ENCODE measurements at regions not wholly inside any gene's neighbourhood (a gene's known extent, or its start where the extent isn't known, plus 50 kb on each side); places are given as distances from the start of the nearest gene placed in this dataset.

GRCh38 chr13:89567025-89567424 lies 1780.5 kb upstream of the MIR17HG start:
- no peak for TF ChIP-seq POLR2A (IDR thresholded peaks at IDR 0.05; ENCODE audit: low read length)
- no peak for TF ChIP-seq GATA1 (IDR thresholded peaks at IDR 0.05; ENCODE audit: low read depth, low read length)

All from erythroblast (primary cell).